ENCODE measurements at regions not wholly inside any gene's neighbourhood (a gene's known extent, or its start where the extent isn't known, plus 50 kb on each side); places are given as distances from the start of the nearest gene placed in this dataset.

DNA sequence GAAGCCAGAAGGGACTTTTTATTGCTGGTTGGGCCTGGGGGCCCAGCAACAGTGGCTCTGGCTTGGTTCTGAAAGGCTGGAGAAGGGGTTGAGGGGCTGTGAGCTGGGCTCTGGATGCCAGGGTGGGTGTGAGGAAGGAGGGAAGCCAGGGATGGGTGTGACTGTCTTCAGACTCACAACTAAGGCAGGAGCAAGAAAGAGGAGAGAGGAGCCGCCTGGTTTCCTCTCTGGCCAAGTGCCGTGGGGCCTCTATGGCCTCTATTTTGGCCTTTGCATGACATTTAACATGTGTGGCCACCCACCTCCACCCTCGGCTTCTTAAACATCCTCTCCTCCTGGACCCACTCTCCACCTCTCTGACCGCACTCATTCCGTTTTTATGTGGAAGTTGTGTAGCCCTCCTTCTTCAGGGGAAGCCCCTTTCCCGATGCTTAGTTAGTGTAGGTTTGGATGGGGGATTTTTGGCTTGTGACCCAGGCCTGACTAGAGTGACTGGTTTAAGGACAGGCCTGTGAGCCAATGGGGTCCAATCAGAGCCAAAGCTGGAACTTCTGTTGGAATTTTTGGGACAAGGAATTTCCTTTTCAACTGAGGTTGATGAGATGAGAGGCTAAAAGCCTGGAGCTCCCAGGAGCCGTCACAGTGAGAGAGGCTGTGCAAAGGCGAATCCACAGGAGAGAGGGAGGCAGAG is 517.8 kb downstream of the CCDC171 start:
- CTCF ChIA-PET: interaction anchor here (0.6 to 2.2 kb wide), 2 partner anchors 8 to 134 kb away, joined by 3 to 5 read pairs; no protein-coding TSS in a partner anchor
- TF ChIP-seq, protein P1, sequence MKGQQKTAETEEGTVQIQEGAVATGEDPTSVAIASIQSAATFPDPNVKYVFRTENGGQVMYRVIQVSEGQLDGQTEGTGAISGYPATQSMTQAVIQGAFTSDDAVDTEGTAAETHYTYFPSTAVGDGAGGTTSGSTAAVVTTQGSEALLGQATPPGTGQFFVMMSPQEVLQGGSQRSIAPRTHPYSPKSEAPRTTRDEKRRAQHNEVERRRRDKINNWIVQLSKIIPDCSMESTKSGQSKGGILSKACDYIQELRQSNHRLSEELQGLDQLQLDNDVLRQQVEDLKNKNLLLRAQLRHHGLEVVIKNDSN (IDR thresholded peaks at IDR 0.05; ENCODE audit: borderline replicate concordance, low read depth): no peak
- TF ChIP-seq, protein P2, sequence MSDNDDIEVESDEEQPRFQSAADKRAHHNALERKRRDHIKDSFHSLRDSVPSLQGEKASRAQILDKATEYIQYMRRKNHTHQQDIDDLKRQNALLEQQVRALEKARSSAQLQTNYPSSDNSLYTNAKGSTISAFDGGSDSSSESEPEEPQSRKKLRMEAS (IDR thresholded peaks at IDR 0.05; ENCODE audit: low read depth): no peak
- no peak for TF ChIP-seq NRF1 (IDR thresholded peaks at IDR 0.05; ENCODE audit: low read depth, low read length)
- no peak for TF ChIP-seq RXRA (IDR thresholded peaks at IDR 0.05; ENCODE audit: borderline replicate concordance, low read depth)
- TF ChIP-seq, protein P3, sequence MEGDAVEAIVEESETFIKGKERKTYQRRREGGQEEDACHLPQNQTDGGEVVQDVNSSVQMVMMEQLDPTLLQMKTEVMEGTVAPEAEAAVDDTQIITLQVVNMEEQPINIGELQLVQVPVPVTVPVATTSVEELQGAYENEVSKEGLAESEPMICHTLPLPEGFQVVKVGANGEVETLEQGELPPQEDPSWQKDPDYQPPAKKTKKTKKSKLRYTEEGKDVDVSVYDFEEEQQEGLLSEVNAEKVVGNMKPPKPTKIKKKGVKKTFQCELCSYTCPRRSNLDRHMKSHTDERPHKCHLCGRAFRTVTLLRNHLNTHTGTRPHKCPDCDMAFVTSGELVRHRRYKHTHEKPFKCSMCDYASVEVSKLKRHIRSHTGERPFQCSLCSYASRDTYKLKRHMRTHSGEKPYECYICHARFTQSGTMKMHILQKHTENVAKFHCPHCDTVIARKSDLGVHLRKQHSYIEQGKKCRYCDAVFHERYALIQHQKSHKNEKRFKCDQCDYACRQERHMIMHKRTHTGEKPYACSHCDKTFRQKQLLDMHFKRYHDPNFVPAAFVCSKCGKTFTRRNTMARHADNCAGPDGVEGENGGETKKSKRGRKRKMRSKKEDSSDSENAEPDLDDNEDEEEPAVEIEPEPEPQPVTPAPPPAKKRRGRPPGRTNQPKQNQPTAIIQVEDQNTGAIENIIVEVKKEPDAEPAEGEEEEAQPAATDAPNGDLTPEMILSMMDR (IDR thresholded peaks at IDR 0.05): no peak
- TF ChIP-seq, protein P4, sequence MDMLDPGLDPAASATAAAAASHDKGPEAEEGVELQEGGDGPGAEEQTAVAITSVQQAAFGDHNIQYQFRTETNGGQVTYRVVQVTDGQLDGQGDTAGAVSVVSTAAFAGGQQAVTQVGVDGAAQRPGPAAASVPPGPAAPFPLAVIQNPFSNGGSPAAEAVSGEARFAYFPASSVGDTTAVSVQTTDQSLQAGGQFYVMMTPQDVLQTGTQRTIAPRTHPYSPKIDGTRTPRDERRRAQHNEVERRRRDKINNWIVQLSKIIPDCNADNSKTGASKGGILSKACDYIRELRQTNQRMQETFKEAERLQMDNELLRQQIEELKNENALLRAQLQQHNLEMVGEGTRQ (IDR thresholded peaks at IDR 0.05; ENCODE audit: borderline replicate concordance, low read depth, low read length): no peak

DNA sequence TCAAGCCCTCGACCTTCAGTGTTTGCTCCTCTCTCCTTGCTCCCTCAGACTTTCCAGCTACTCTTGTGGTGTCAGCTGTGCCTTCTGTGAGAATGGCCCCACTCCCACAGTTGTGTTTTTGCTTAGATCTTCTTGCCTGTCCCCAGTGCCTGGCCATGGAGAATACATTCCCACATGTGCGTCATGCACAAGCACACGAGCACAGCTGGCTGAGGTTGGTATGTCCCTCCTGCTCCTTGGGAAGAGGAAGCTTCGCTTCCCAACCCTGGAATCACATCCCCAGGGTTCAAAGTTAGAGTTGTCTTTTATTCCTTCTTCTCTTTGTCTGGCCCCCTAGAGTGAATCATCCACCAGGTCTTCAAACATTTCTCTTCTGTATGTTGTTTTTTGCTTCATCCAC is 518.6 kb downstream of the CCDC171 start:
- peaks cover 0 to 13% of the 10 kb centered on the region in 2 experiments; a peak in 1 of 4 replicates for H3K4me1 ChIP-seq (ENCODE audit: control insufficient read depth in 1 of 2, insufficient read depth in 2 of 2, low read depth in 1 of 2, low read length in 1 of 2)
- no peaks in the 10 kb centered on the region for H3K36me3 ChIP-seq (replicated peaks in 1 of 2; ENCODE audit: control insufficient read depth in 1 of 2, insufficient read depth in 2 of 2, low read length in 1 of 2)
- no peak overlapping the region for H3K27ac ChIP-seq (ENCODE audit: low read depth in 2 of 2, low read length in 1 of 2)
- no peak overlapping the region for H3K4me2 ChIP-seq
- no peaks in the 10 kb centered on the region for H3K9me3 ChIP-seq
- 74% methylated on average over 4 of the region's 4 CpGs for WGBS (ENCODE audit: low lambda C conversion rate)
- ChIA-PET POLR2A (no interaction called here), CTCF (no interaction called here)
- H3K9me2 ChIP-seq: no peaks in the 10 kb centered on the region
- no peaks in the 10 kb centered on the region for H4K20me1 ChIP-seq (ENCODE audit: insufficient read depth)
- H3K9ac ChIP-seq: no peak overlapping the region
- DNase-seq: no peak
- no peaks in the 10 kb centered on the region for H3K27me3 ChIP-seq (ENCODE audit: insufficient read depth)
- no peak for TF ChIP-seq TAF1 (IDR thresholded peaks at IDR 0.05; ENCODE audit: borderline replicate concordance, low read depth, low read length)
- TF ChIP-seq NRF1 (IDR thresholded peaks at IDR 0.05; ENCODE audit: low read depth, low read length): no peak
- TF ChIP-seq EZH2phosphoT487 (IDR thresholded peaks at IDR 0.05; ENCODE audit: borderline replicate concordance, low read depth): no peak
- TF ChIP-seq, protein P5, sequence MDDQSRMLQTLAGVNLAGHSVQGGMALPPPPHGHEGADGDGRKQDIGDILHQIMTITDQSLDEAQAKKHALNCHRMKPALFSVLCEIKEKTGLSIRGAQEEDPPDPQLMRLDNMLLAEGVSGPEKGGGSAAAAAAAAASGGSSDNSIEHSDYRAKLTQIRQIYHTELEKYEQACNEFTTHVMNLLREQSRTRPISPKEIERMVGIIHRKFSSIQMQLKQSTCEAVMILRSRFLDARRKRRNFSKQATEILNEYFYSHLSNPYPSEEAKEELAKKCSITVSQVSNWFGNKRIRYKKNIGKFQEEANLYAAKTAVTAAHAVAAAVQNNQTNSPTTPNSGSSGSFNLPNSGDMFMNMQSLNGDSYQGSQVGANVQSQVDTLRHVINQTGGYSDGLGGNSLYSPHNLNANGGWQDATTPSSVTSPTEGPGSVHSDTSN (IDR thresholded peaks at IDR 0.05): no peak
- no peak for TF ChIP-seq GABPA (IDR thresholded peaks at IDR 0.05; ENCODE audit: low read depth)
- TF ChIP-seq JUND (IDR thresholded peaks at IDR 0.05): no peak
- no peak for TF ChIP-seq RFX5 (IDR thresholded peaks at IDR 0.05; ENCODE audit: low read length)
- no peak for TF ChIP-seq MXI1 (IDR thresholded peaks at IDR 0.05; ENCODE audit: low read depth, low read length)
- TF ChIP-seq FOSL2 (IDR thresholded peaks at IDR 0.05; ENCODE audit: borderline replicate concordance, low read depth): no peak
- TF ChIP-seq GATA2 (CRISPR knock-in tag; IDR thresholded peaks at IDR 0.05): no peak
- no peak for TF ChIP-seq TEAD4 (IDR thresholded peaks at IDR 0.05; ENCODE audit: borderline replicate concordance, insufficient read depth)
- TF ChIP-seq MEF2A (IDR thresholded peaks at IDR 0.05; ENCODE audit: borderline replicate concordance, low read depth): no peak
- no peak for TF ChIP-seq FOXM1 (IDR thresholded peaks at IDR 0.05; ENCODE audit: low read depth)
- TF ChIP-seq FOXJ3 (CRISPR knock-in tag; IDR thresholded peaks at IDR 0.05): no peak
- no peaks in the 10 kb centered on the region for H3F3A ChIP-seq (replicated peaks; ENCODE audit: insufficient read depth)
- H3K4me3 ChIP-seq (ENCODE audit: low read depth in 2 of 2, low read length in 1 of 2): no peak overlapping the region
- no peaks in the 10 kb centered on the region for H3K79me2 ChIP-seq (ENCODE audit: insufficient read depth)
- H2AFZ ChIP-seq (ENCODE audit: low read depth): no peak overlapping the region

More for the DNA sequence above, 517.8 kb downstream of the CCDC171 start:
- Histone ChIP-seq H3K79me2 (ENCODE audit: insufficient read depth) (no peaks in the 10 kb centered on the region), H3K27ac (ENCODE audit: low read depth in 2 of 2, low read length in 1 of 2) (no peak overlapping the region), H3K27me3 (ENCODE audit: insufficient read depth) (no peaks in the 10 kb centered on the region), H3K4me3 (ENCODE audit: low read depth in 2 of 2, low read length in 1 of 2) (no peak overlapping the region), H3K9ac (no peak overlapping the region), H3K4me1 (ENCODE audit: control insufficient read depth in 1 of 2, insufficient read depth in 2 of 2, low read depth in 1 of 2, low read length in 1 of 2) (peaks cover 0 to 12% of the 10 kb centered on the region in 2 experiments; a peak in 1 of 4 replicates), H3K36me3 (replicated peaks in 1 of 2; ENCODE audit: control insufficient read depth in 1 of 2, insufficient read depth in 2 of 2, low read length in 1 of 2) (no peaks in the 10 kb centered on the region), H3F3A (replicated peaks; ENCODE audit: insufficient read depth) (no peaks in the 10 kb centered on the region), H3K9me3 (no peaks in the 10 kb centered on the region), H4K20me1 (ENCODE audit: insufficient read depth) (no peaks in the 10 kb centered on the region), H3K4me2 (no peak overlapping the region), H2AFZ (ENCODE audit: low read depth) (no peak overlapping the region), H3K9me2 (no peaks in the 10 kb centered on the region)
- 85% methylated on average over 8 of the region's 8 CpGs for WGBS (ENCODE audit: low lambda C conversion rate)
- POLR2A ChIA-PET: no interaction called here
- no peak for DNase-seq

All from SK-N-SH (cell line).